K562 (cell line): ENCODE measurements at regions not wholly inside any gene's neighbourhood (a gene's known extent, or its start where the extent isn't known, plus 50 kb on each side); places are given as distances from the start of the nearest gene placed in this dataset.

Source experiments
- CEBPB ChIP-seq: fragments of 450-650 bp; IDR thresholded peaks from 2 replicates; pipeline ENCODE4 v1.6.1; 2016; ENCODE audit warnings: missing genetic modification characterization, missing compliant biosample characterization
- KLF6 ChIP-seq: fragments of 250-450 bp; sonication (Bioruptor Pico); IDR thresholded peaks from 2 replicates; pipeline ENCODE4 v1.4.0; 2020; ENCODE audit warnings: mild to moderate bottlenecking, moderate library complexity, borderline replicate concordance
- MAZ ChIP-seq, 2 experiments: fragments of 450-650 bp in 1 of 2; sonication (generic) in 1 of 2; formaldehyde crosslinking; IDR thresholded peaks in 1 of 2; conservative IDR thresholded peaks in 1 of 2; 2 replicates each; pipeline versions ENCODE4 v1.4.0 to v1.5.0; 2020; ENCODE audit warnings: mild to moderate bottlenecking in 1 of 2, missing genetic modification reagents in 1 of 2
- PBX2 ChIP-seq, 2 experiments: IDR thresholded peaks in 1 of 2; conservative IDR thresholded peaks in 1 of 2; 2 replicates each; pipeline ENCODE4 v1.6.1; 2016; ENCODE audit warnings: low read depth in 2 of 2, mild to moderate bottlenecking in 1 of 2, missing compliant biosample characterization in 1 of 2, missing genetic modification characterization in 1 of 2, moderate library complexity in 1 of 2
- PCBP1 ChIP-seq: fragments of 200-400 bp; formaldehyde crosslinking; IDR thresholded peaks from 2 replicates; pipeline ENCODE4 v1.6.1; 2018; ENCODE audit warnings: mild to moderate bottlenecking, low read depth, low read length; ENCODE audit not compliant: poor library complexity, severe bottlenecking
- RFX7 ChIP-seq: fragments of 250-450 bp; sonication (Bioruptor Pico); IDR thresholded peaks from 2 replicates; pipeline ENCODE4 v1.5.1; 2021; ENCODE audit warnings: mild to moderate bottlenecking
- SNRNP70 ChIP-seq: fragments of 200-400 bp; formaldehyde crosslinking; optimal IDR thresholded peaks from 2 replicates; pipeline ENCODE3; 2017; ENCODE audit warnings: low read depth, low read length
- U2AF2 ChIP-seq: fragments of 200-400 bp; formaldehyde crosslinking; optimal IDR thresholded peaks from 2 replicates; pipeline ENCODE3; 2017; ENCODE audit warnings: low read depth, mild to moderate bottlenecking, low read length
- YBX1 ChIP-seq: fragments of 450-650 bp; IDR thresholded peaks from 2 replicates; pipeline ENCODE4 v1.7.1; 2016; ENCODE audit warnings: mild to moderate bottlenecking
- ZNF655 ChIP-seq: fragments of 250-450 bp; sonication (Bioruptor Pico); IDR thresholded peaks from 2 replicates; pipeline ENCODE4 v1.5.0; 2021
- TF ChIP-seq, protein P1 (sequence below): fragments of 200-800 bp; sonication (Bioruptor generic); IDR thresholded peaks from 2 replicates; pipeline ENCODE4 v1.6.1; 2016; ENCODE audit warnings: missing genetic modification characterization, missing compliant biosample characterization
- TF ChIP-seq, protein P2 (sequence below): fragments of 450-650 bp; IDR thresholded peaks from 2 replicates; pipeline ENCODE4 v1.6.1; 2017; ENCODE audit warnings: antibody characterized with exemption
- TF ChIP-seq, protein P3 (sequence below): fragments of 250-450 bp; sonication (Bioruptor Pico); IDR thresholded peaks from 2 replicates; pipeline ENCODE4 v1.8.0; 2022; ENCODE audit warnings: moderate library complexity, mild to moderate bottlenecking, inconsistent platforms

DNA sequence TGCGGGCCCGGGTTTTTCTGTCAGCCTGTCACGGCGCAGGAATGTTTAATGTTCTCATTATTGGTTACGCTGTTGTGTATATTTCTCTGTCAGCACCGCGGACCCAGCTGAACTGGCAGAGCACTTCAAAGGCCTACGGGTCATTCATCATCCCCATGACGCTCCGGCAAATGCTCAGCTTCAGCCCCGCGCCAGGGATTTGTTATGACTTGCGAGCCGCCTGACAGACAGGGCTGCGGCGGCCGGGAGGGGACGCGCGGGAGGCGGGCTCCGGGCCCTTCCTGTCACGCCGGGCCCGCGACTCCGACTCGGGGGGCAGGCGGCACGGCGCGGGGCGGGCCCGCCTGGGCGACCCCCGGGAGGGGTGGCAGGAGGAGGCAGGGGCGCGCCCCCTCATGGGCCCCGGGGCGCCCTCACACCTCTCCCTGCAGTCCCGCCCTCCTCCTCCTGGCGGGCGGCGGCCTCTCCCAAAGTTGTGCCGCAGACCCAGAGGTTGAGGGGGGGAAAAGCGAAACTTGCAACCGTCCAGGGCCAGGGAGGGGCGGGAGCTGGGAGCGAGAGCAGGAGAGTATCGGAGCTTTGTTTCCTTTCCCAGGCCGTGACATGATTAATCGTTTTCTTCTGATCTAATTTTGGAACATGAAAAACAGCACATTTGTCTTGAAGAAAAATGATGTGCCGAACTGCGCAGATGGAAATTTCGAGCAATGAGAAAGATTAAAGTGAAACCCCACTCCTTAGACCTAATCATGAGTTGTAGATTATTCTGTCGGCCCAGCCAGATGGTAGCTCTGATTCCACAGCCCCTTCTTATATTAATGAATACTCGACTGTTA, 59.3 kb upstream of the COMTD1 start (continued):
- TF ChIP-seq, protein P1, sequence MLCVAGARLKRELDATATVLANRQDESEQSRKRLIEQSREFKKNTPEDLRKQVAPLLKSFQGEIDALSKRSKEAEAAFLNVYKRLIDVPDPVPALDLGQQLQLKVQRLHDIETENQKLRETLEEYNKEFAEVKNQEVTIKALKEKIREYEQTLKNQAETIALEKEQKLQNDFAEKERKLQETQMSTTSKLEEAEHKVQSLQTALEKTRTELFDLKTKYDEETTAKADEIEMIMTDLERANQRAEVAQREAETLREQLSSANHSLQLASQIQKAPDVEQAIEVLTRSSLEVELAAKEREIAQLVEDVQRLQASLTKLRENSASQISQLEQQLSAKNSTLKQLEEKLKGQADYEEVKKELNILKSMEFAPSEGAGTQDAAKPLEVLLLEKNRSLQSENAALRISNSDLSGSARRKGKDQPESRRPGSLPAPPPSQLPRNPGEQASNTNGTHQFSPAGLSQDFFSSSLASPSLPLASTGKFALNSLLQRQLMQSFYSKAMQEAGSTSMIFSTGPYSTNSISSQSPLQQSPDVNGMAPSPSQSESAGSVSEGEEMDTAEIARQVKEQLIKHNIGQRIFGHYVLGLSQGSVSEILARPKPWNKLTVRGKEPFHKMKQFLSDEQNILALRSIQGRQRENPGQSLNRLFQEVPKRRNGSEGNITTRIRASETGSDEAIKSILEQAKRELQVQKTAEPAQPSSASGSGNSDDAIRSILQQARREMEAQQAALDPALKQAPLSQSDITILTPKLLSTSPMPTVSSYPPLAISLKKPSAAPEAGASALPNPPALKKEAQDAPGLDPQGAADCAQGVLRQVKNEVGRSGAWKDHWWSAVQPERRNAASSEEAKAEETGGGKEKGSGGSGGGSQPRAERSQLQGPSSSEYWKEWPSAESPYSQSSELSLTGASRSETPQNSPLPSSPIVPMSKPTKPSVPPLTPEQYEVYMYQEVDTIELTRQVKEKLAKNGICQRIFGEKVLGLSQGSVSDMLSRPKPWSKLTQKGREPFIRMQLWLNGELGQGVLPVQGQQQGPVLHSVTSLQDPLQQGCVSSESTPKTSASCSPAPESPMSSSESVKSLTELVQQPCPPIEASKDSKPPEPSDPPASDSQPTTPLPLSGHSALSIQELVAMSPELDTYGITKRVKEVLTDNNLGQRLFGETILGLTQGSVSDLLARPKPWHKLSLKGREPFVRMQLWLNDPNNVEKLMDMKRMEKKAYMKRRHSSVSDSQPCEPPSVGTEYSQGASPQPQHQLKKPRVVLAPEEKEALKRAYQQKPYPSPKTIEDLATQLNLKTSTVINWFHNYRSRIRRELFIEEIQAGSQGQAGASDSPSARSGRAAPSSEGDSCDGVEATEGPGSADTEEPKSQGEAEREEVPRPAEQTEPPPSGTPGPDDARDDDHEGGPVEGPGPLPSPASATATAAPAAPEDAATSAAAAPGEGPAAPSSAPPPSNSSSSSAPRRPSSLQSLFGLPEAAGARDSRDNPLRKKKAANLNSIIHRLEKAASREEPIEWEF (CRISPR knock-in tag), result no peak
- TF ChIP-seq MAZ (CRISPR knock-in tag; conservative IDR thresholded peaks at IDR 0.05 in 1 of 2, IDR thresholded peaks at IDR 0.05 in 1 of 2) (peak; percentile 78 to 94), PBX2 (CRISPR knock-in tag; IDR thresholded peaks at IDR 0.05; ENCODE audit: low read depth) (peak; percentile 75), PBX2 (tag; conservative IDR thresholded peaks at IDR 0.05; ENCODE audit: low read depth) (peak; percentile 99), SNRNP70 (no peak), PCBP1 (no peak), ZNF655 (no peak), YBX1 (no peak), CEBPB (tag) (no peak), U2AF2 (no peak), RFX7 (CRISPR knock-in tag) (no peak), KLF6 (CRISPR knock-in tag) (no peak)
- TF ChIP-seq, protein P2, sequence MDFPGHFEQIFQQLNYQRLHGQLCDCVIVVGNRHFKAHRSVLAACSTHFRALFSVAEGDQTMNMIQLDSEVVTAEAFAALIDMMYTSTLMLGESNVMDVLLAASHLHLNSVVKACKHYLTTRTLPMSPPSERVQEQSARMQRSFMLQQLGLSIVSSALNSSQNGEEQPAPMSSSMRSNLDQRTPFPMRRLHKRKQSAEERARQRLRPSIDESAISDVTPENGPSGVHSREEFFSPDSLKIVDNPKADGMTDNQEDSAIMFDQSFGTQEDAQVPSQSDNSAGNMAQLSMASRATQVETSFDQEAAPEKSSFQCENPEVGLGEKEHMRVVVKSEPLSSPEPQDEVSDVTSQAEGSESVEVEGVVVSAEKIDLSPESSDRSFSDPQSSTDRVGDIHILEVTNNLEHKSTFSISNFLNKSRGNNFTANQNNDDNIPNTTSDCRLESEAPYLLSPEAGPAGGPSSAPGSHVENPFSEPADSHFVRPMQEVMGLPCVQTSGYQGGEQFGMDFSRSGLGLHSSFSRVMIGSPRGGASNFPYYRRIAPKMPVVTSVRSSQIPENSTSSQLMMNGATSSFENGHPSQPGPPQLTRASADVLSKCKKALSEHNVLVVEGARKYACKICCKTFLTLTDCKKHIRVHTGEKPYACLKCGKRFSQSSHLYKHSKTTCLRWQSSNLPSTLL, result no peak
- TF ChIP-seq, protein P3, sequence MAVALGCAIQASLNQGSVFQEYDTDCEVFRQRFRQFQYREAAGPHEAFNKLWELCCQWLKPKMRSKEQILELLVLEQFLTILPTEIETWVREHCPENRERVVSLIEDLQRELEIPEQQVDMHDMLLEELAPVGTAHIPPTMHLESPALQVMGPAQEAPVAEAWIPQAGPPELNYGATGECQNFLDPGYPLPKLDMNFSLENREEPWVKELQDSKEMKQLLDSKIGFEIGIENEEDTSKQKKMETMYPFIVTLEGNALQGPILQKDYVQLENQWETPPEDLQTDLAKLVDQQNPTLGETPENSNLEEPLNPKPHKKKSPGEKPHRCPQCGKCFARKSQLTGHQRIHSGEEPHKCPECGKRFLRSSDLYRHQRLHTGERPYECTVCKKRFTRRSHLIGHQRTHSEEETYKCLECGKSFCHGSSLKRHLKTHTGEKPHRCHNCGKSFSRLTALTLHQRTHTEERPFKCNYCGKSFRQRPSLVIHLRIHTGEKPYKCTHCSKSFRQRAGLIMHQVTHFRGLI (CRISPR knock-in tag), result no peak
